PC-3 (cell line): ENCODE measurements at regions not wholly inside any gene's neighbourhood (a gene's known extent, or its start where the extent isn't known, plus 50 kb on each side); places are given as distances from the start of the nearest gene placed in this dataset.

Experiments
- EZH2phosphoT487 ChIP-seq: fragments of 300-600 bp; sonication (generic); IDR thresholded peaks from 2 replicates; pipeline ENCODE4 v1.6.1; 2018; ENCODE audit warnings: mild to moderate bottlenecking, antibody characterized with exemption, low read length, borderline replicate concordance
- TF ChIP-seq, protein P1 (sequence below): fragments of 300-600 bp; sonication (generic); conservative IDR thresholded peaks from 2 replicates; pipeline ENCODE4 v1.5.1; 2017; ENCODE audit warnings: antibody characterized with exemption, low read depth, mild to moderate bottlenecking, low read length

DNA sequence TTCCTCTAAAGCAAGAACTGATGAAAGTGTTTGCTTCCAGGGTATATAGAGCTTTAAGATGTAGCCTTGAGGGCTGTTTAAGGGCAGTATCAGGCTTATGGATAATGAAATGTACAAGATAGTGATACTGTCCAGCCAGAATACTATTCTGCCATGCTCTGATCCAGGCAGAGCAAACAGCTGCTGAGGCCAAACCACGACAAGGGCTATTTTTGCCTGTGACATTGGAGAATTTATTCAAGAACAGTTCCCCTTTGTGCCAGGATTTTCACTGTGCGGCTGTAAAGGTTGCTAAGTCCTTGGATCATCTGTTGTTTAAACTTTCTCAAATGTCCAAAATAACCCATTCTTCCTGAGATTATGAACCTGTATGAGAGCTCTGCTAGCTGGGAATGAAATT lies 70.4 kb downstream of the OTP start:
- TF ChIP-seq, protein P1, sequence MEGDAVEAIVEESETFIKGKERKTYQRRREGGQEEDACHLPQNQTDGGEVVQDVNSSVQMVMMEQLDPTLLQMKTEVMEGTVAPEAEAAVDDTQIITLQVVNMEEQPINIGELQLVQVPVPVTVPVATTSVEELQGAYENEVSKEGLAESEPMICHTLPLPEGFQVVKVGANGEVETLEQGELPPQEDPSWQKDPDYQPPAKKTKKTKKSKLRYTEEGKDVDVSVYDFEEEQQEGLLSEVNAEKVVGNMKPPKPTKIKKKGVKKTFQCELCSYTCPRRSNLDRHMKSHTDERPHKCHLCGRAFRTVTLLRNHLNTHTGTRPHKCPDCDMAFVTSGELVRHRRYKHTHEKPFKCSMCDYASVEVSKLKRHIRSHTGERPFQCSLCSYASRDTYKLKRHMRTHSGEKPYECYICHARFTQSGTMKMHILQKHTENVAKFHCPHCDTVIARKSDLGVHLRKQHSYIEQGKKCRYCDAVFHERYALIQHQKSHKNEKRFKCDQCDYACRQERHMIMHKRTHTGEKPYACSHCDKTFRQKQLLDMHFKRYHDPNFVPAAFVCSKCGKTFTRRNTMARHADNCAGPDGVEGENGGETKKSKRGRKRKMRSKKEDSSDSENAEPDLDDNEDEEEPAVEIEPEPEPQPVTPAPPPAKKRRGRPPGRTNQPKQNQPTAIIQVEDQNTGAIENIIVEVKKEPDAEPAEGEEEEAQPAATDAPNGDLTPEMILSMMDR = no peak
- no peak for TF ChIP-seq EZH2phosphoT487
